ENCODE measurements at regions not wholly inside any gene's neighbourhood (a gene's known extent, or its start where the extent isn't known, plus 50 kb on each side); places are given as distances from the start of the nearest gene placed in this dataset.

GRCh38 chr14:101705733-101706508 is 55.6 kb upstream of the PPP2R5C start:
- DNase-seq (ENCODE audit: low read depth in 2 of 2, low spot score in 1 of 2) = no peak

GRCh38 chr14:101706509-101707067 is 54.9 kb upstream of the PPP2R5C start:
- DNase-seq (ENCODE audit: low read depth in 2 of 2, low spot score in 1 of 2) = no peak

- DNase-seq (ENCODE audit: low read depth in 2 of 2, low spot score in 1 of 2) = no peak
Observed at GRCh38 chr14:101707068-101707842, 54.3 kb upstream of the PPP2R5C start.

GRCh38 chr14:101707863-101708620 is 53.5 kb upstream of the PPP2R5C start:
- no peak for DNase-seq (ENCODE audit: low read depth in 2 of 2, low spot score in 1 of 2)

GRCh38 chr14:101708853-101709532 is 52.5 kb upstream of the PPP2R5C start:
- no peak for DNase-seq (ENCODE audit: low read depth in 2 of 2, low spot score in 1 of 2)

- no peak for DNase-seq (ENCODE audit: low read depth in 2 of 2, low spot score in 1 of 2)
Observed at GRCh38 chr14:101709533-101709881, 52.0 kb upstream of the PPP2R5C start.

GRCh38 chr14:101709962-101710931 is 51.3 kb upstream of the PPP2R5C start:
- no peak for DNase-seq (ENCODE audit: low read depth in 2 of 2, low spot score in 1 of 2)

- DNase-seq (ENCODE audit: low read depth in 2 of 2, low spot score in 1 of 2) = no peak
Observed at GRCh38 chr14:101711041-101711856, 50.3 kb upstream of the PPP2R5C start.

Data from stimulated activated CD8-positive, alpha-beta memory T cell treated with anti-CD3 and anti-CD28 coated beads, Interleukin-4, amount 100 ng/mL, for 4 hours (primary cell).